ENCODE measurements at regions not wholly inside any gene's neighbourhood (a gene's known extent, or its start where the extent isn't known, plus 50 kb on each side); places are given as distances from the start of the nearest gene placed in this dataset.

GRCh38 chr6:23752414-23752813 is 373.6 kb upstream of the NRSN1 start:
- H3K4me3 ChIP-seq (ENCODE audit: low read length in 3 of 3): no peak overlapping the region
- no peak overlapping the region for H3K27ac ChIP-seq (ENCODE audit: low read depth in 2 of 2, low read length in 2 of 2)
- H3K9me3 ChIP-seq (ENCODE audit: control insufficient read depth in 2 of 3, insufficient read depth in 1 of 3, low read length in 3 of 3): peaks cover 0 to 1% (median 0%) of the 10 kb centered on the region in 3 donors
- FAIRE-seq (peak; percentile 37), DNase-seq (no peak)
- no peaks in the 10 kb centered on the region for H3K36me3 ChIP-seq (ENCODE audit: control insufficient read depth in 2 of 3, insufficient read depth in 3 of 3, low read length in 3 of 3)
- no peaks in the 10 kb centered on the region for H3K27me3 ChIP-seq (ENCODE audit: control insufficient read depth, insufficient read depth, low read length)
- no peak for TF ChIP-seq CTCF (IDR thresholded peaks at IDR 0.05; ENCODE audit: borderline replicate concordance, extremely low read depth, insufficient read depth)
- no peak overlapping the region for H3K9ac ChIP-seq (ENCODE audit: low read length in 3 of 3)
- H3K4me1 ChIP-seq (ENCODE audit: control insufficient read depth in 2 of 3, insufficient read depth in 2 of 3, low read depth in 1 of 3, low read length in 3 of 3): no peaks in the 10 kb centered on the region
- intact Hi-C loops (cut with DNase I): no loop called here

GRCh38 chr6:23754197-23754596 is 371.8 kb upstream of the NRSN1 start:
- Histone ChIP-seq H3K27ac (ENCODE audit: low read depth in 2 of 2, low read length in 2 of 2) (no peak overlapping the region), H3K36me3 (ENCODE audit: control insufficient read depth in 2 of 3, insufficient read depth in 3 of 3, low read length in 3 of 3) (no peaks in the 10 kb centered on the region), H3K27me3 (ENCODE audit: control insufficient read depth, insufficient read depth, low read length) (no peaks in the 10 kb centered on the region), H3K4me3 (ENCODE audit: low read length in 3 of 3) (no peak overlapping the region), H3K9me3 (ENCODE audit: control insufficient read depth in 2 of 3, insufficient read depth in 1 of 3, low read length in 3 of 3) (peaks cover 0 to 1% (median 0%) of the 10 kb centered on the region in 3 donors), H3K4me1 (ENCODE audit: control insufficient read depth in 2 of 3, insufficient read depth in 2 of 3, low read depth in 1 of 3, low read length in 3 of 3) (no peaks in the 10 kb centered on the region), H3K9ac (ENCODE audit: low read length in 3 of 3) (no peak overlapping the region)
- DNase-seq (peak in 1 of 5 donors; percentile 21), FAIRE-seq (no peak)
- intact Hi-C loops (cut with DNase I): no loop called here
- no peak for TF ChIP-seq CTCF (IDR thresholded peaks at IDR 0.05; ENCODE audit: borderline replicate concordance, extremely low read depth, insufficient read depth)

- Histone ChIP-seq H3K9me3 (ENCODE audit: control insufficient read depth in 2 of 3, insufficient read depth in 1 of 3, low read length in 3 of 3) (no peaks in the 10 kb centered on the region), H3K27ac (ENCODE audit: low read depth in 2 of 2, low read length in 2 of 2) (no peak overlapping the region), H3K4me3 (ENCODE audit: low read length in 3 of 3) (no peak overlapping the region), H3K36me3 (ENCODE audit: control insufficient read depth in 2 of 3, insufficient read depth in 3 of 3, low read length in 3 of 3) (no peaks in the 10 kb centered on the region), H3K4me1 (ENCODE audit: control insufficient read depth in 2 of 3, insufficient read depth in 2 of 3, low read depth in 1 of 3, low read length in 3 of 3) (no peaks in the 10 kb centered on the region), H3K27me3 (ENCODE audit: control insufficient read depth, insufficient read depth, low read length) (no peaks in the 10 kb centered on the region), H3K9ac (ENCODE audit: low read length in 3 of 3) (no peak overlapping the region)
- FAIRE-seq: no peak
- no peak for TF ChIP-seq CTCF (IDR thresholded peaks at IDR 0.05; ENCODE audit: borderline replicate concordance, extremely low read depth, insufficient read depth)
- no peak for DNase-seq
- intact Hi-C loops (cut with DNase I): no loop called here
Observed at GRCh38 chr6:23775127-23775526, 350.9 kb upstream of the NRSN1 start.

- no peak for TF ChIP-seq CTCF (IDR thresholded peaks at IDR 0.05; ENCODE audit: borderline replicate concordance, extremely low read depth, insufficient read depth)
- Histone ChIP-seq H3K4me3 (ENCODE audit: low read length in 3 of 3) (no peak overlapping the region), H3K27me3 (ENCODE audit: control insufficient read depth, insufficient read depth, low read length) (no peaks in the 10 kb centered on the region), H3K4me1 (ENCODE audit: control insufficient read depth in 2 of 3, insufficient read depth in 2 of 3, low read depth in 1 of 3, low read length in 3 of 3) (no peaks in the 10 kb centered on the region), H3K9me3 (ENCODE audit: control insufficient read depth in 2 of 3, insufficient read depth in 1 of 3, low read length in 3 of 3) (no peaks in the 10 kb centered on the region), H3K36me3 (ENCODE audit: control insufficient read depth in 2 of 3, insufficient read depth in 3 of 3, low read length in 3 of 3) (no peaks in the 10 kb centered on the region), H3K9ac (ENCODE audit: low read length in 3 of 3) (no peak overlapping the region), H3K27ac (ENCODE audit: low read depth in 2 of 2, low read length in 2 of 2) (no peak overlapping the region)
- FAIRE-seq: no peak
- peak in 1 of 5 donors; percentile 10 for DNase-seq
- intact Hi-C loops (cut with DNase I): no loop called here
Observed at GRCh38 chr6:23783901-23784300, 342.1 kb upstream of the NRSN1 start.
